GM21367 (cell line): ENCODE measurements at regions not wholly inside any gene's neighbourhood (a gene's known extent, or its start where the extent isn't known, plus 50 kb on each side); places are given as distances from the start of the nearest gene placed in this dataset.
"Not testable (repeated sequence)": the region's sequence is repeated elsewhere in the genome, so short reads cannot be mapped to it uniquely, and the experiment has no call there.

Source experiments
- ATAC-seq: cut with Tn5 transposase; IDR thresholded peaks from one replicate; pipeline ENCODE4 v1.9.1; 2021; ENCODE audit not compliant: unreplicated experiment

GRCh38 chr6:8973395-8973794 lies 538.0 kb upstream of the SLC35B3 start:
- no peak for ATAC-seq

- ATAC-seq, result no peak
These were observed 534.4 kb upstream of the SLC35B3 start for GRCh38 chr6:8969747-8970146.

GRCh38 chr6:8958894-8959511 lies 523.7 kb upstream of the SLC35B3 start:
- no peak for ATAC-seq

- ATAC-seq, result no peak
These were observed 518.0 kb upstream of the SLC35B3 start for GRCh38 chr6:8953310-8953709.

GRCh38 chr6:8948733-8949132 lies 513.4 kb upstream of the SLC35B3 start:
- ATAC-seq, result no peak

GRCh38 chr6:8947900-8948299 lies 512.6 kb upstream of the SLC35B3 start:
- no peak for ATAC-seq

GRCh38 chr6:8944548-8944947 lies 509.2 kb upstream of the SLC35B3 start:
- no peak for ATAC-seq

GRCh38 chr6:8943073-8943472 lies 507.7 kb upstream of the SLC35B3 start:
- no peak for ATAC-seq

GRCh38 chr6:8941577-8941976 lies 506.2 kb upstream of the SLC35B3 start:
- no peak for ATAC-seq

- ATAC-seq, result no peak
These were observed 505.0 kb upstream of the SLC35B3 start for GRCh38 chr6:8940356-8940755.

- ATAC-seq, result no peak
These were observed 504.3 kb upstream of the SLC35B3 start for GRCh38 chr6:8939615-8940014.

GRCh38 chr6:8934318-8934717 lies 499.0 kb upstream of the SLC35B3 start:
- ATAC-seq, result no peak

- no peak for ATAC-seq
These were observed 494.7 kb upstream of the SLC35B3 start for GRCh38 chr6:8930009-8930408.

GRCh38 chr6:8920244-8920643 lies 484.9 kb upstream of the SLC35B3 start:
- not testable (repeated sequence) for ATAC-seq

GRCh38 chr6:8918196-8918595 lies 482.9 kb upstream of the SLC35B3 start:
- ATAC-seq, result no peak

- no peak for ATAC-seq
These were observed 479.4 kb upstream of the SLC35B3 start for GRCh38 chr6:8914700-8915099.

GRCh38 chr6:8908638-8909037 lies 473.3 kb upstream of the SLC35B3 start:
- no peak for ATAC-seq

- ATAC-seq, result no peak
These were observed 471.4 kb upstream of the SLC35B3 start for GRCh38 chr6:8906699-8907098.

- ATAC-seq, result no peak
These were observed 470.4 kb upstream of the SLC35B3 start for GRCh38 chr6:8905757-8906156.

- ATAC-seq, result no peak
These were observed 469.4 kb upstream of the SLC35B3 start for GRCh38 chr6:8904754-8905153.

GRCh38 chr6:8900056-8900455 lies 464.7 kb upstream of the SLC35B3 start:
- ATAC-seq, result no peak

GRCh38 chr6:8889514-8889913 lies 454.2 kb upstream of the SLC35B3 start:
- no peak for ATAC-seq

GRCh38 chr6:8888468-8888867 lies 453.1 kb upstream of the SLC35B3 start:
- ATAC-seq, result no peak
